Mammary epithelial cell (primary cell): ENCODE measurements at regions not wholly inside any gene's neighbourhood (a gene's known extent, or its start where the extent isn't known, plus 50 kb on each side); places are given as distances from the start of the nearest gene placed in this dataset.

Experiments used
- CTCF ChIP-seq, 2 donors: IDR thresholded peaks in 1 of 2; conservative IDR thresholded peaks in 1 of 2; 2 replicates each; pipeline ENCODE4 v1.5.1; 2011 to 2012; ENCODE audit warnings: inconsistent platforms in 2 of 2, low read length in 2 of 2, mild to moderate bottlenecking in 2 of 2, control low read depth in 1 of 2, low read depth in 1 of 2; ENCODE audit not compliant: insufficient read depth in 1 of 2; ENCODE audit errors: extremely low read depth in 1 of 2
- EZH2 ChIP-seq: IDR thresholded peaks from 2 replicates; pipeline ENCODE4 v1.6.1; 2012; ENCODE audit warnings: low read length, inconsistent platforms, borderline replicate concordance

- TF ChIP-seq CTCF (conservative IDR thresholded peaks at IDR 0.05 in 1 of 2, IDR thresholded peaks at IDR 0.05 in 1 of 2; ENCODE audit: extremely low read depth in 1 of 2, insufficient read depth in 1 of 2, low read depth in 1 of 2, low read length in 2 of 2) = no peak
- no peak for TF ChIP-seq EZH2
Observed at GRCh38 chr5:125295405-125295872, 549.0 kb upstream of the ZNF608 start.
